ENCODE measurements at regions not wholly inside any gene's neighbourhood (a gene's known extent, or its start where the extent isn't known, plus 50 kb on each side); places are given as distances from the start of the nearest gene placed in this dataset.
A peak's percentile ranks its signal among the peaks of the same experiment; 100 is the strongest.
"Not testable (repeated sequence)": the region's sequence is repeated elsewhere in the genome, so short reads cannot be mapped to it uniquely, and the experiment has no call there.

- WGBS, 10 experiments = no CpG with 5 or more reads among the region's 5 CpGs
- H3K4me3 ChIP-seq; H3K4me1 ChIP-seq (replicated peaks in 1 of 2); in situ Hi-C loops (cut with MboI; ENCODE audit: low pct_unique_long_range_greater_than_20kb in 2 of 9, low sequenced_read_pairs in 9 of 9, unreplicated experiment in 9 of 9); ATAC-seq (replicated peaks in 6 of 8); H3K27ac ChIP-seq: not testable (repeated sequence)
Observed at GRCh38 chr13:86253497-86253896, 454.3 kb upstream of the SLITRK6 start.

DNA sequence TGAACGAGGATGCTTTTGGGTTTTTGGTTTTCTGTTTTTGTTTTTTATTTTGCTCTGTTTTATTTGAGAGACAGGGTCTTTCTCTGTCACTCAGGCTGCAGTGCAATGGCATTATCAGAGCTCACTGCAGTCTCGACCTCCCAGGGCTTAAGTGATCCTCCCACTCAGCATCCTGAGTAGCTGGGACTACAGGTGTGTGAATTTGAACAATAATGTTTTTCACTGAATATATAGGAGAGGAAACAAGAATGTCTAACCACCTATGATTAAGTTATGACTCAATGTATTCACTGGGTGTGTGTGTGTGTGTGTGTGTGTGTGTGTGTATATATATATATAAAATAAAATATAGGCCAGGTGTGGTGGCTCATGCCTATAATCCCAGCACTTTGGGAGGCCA is 456.6 kb upstream of the SLITRK6 start:
- WGBS, 10 experiments = no CpG with 5 or more reads among the region's 2 CpGs
- ATAC-seq (replicated peaks in 6 of 8); H3K27ac ChIP-seq; H3K4me1 ChIP-seq (replicated peaks in 1 of 2); in situ Hi-C loops (cut with MboI; ENCODE audit: low pct_unique_long_range_greater_than_20kb in 2 of 9, low sequenced_read_pairs in 9 of 9, unreplicated experiment in 9 of 9); H3K4me3 ChIP-seq: not testable (repeated sequence)

DNA sequence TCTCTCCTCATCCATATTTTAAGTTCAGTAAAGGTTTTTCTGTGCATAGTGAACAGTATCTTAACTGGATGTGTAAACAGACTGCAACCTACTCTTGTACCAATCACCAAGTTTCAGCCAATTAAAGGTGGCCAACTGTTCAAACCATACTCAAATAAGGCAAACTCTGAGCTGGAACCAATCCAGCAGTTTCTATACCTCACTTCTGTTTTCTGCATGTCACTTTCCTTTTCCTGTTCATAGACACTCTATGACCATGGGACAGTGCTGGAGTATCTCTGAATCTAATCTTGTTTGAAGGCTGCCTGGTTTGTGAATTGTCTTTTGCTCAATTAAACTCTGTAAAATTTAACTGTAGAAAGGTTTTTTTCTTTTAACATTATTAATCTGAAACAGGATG is 470.3 kb upstream of the SLITRK6 start:
- no peak overlapping the region for H3K27ac ChIP-seq
- no peak overlapping the region for H3K4me3 ChIP-seq
- in situ Hi-C loops (cut with MboI; ENCODE audit: low pct_unique_long_range_greater_than_20kb in 2 of 9, low sequenced_read_pairs in 9 of 9, unreplicated experiment in 9 of 9) = no loop called here
- no peaks in the 10 kb centered on the region for H3K4me1 ChIP-seq (replicated peaks in 1 of 2)
- no peak for ATAC-seq (replicated peaks in 6 of 8)

DNA sequence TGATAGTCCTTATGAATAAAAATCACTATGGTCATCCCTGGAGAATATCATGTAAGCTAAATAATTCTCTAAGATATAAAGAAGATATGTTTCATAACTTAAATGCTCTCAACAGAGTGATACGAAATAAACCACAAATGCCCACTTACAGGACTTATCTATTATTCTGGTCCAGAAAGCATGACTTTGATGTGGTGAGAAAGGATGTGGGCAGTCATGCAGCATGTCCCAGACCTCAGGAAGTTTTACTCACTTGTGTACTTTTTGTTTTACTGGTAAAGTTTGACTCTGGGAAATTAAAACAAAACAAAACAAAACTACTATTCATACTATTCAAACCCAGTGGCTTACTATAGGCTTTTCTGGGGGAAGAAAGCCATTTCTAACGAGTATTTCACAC is 483.2 kb upstream of the SLITRK6 start:
- no peak overlapping the region for H3K27ac ChIP-seq
- in situ Hi-C loops (cut with MboI; ENCODE audit: low pct_unique_long_range_greater_than_20kb in 2 of 9, low sequenced_read_pairs in 9 of 9, unreplicated experiment in 9 of 9) = no loop called here
- H3K4me1 ChIP-seq (replicated peaks in 1 of 2) = no peaks in the 10 kb centered on the region
- ATAC-seq (replicated peaks in 6 of 8) = no peak
- no peak overlapping the region for H3K4me3 ChIP-seq
- WGBS, 10 experiments = 0 to 50% (median 22%) methylated on average over 1 to 2 of the region's 2 CpGs

DNA sequence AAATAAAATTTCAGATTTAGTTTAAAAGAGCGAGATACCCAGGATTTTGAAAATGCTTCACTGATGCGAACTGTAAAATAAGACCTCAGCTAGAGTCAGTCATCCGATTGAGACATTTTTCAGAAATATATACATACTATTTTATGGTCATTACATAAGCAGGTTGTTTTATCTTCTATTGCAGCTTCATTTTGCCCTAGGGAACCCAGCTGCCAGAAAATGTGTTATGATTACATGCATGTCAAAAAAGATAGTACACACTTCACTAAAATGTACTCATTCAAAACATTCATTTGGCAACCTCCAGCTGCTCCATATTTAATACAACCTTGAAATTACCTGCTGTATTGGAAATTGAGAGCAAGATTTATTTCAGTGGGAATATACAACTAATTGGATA is 483.8 kb upstream of the SLITRK6 start:
- in situ Hi-C loops (cut with MboI; ENCODE audit: low pct_unique_long_range_greater_than_20kb in 2 of 9, low sequenced_read_pairs in 9 of 9, unreplicated experiment in 9 of 9) = no loop called here
- no peak overlapping the region for H3K4me3 ChIP-seq
- H3K27ac ChIP-seq = no peak overlapping the region
- no peaks in the 10 kb centered on the region for H3K4me1 ChIP-seq (replicated peaks in 1 of 2)
- WGBS, 10 experiments = 23 to 100% (median 88%) methylated on average over 2 to 3 of the region's 3 CpGs
- ATAC-seq (replicated peaks in 6 of 8) = no peak

DNA sequence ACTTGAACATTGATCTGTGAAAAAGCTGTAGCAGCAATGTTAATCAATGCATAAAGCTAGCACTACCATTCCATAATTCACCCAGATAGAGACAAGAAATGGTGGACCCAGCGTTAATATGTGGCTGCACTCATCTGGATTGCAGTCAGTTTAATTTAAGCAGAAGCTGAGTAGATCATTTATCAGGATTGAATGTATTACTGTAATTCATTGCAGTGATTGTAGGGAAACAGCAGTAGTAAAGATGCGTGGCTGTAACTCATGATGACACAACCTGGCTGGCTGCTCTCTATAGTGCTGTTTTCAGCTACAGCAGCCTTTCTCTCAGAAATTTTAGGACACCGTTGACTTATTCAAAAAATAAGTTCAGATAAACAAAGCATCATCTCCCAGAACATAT is 499.5 kb upstream of the SLITRK6 start:
- H3K4me1 ChIP-seq (replicated peaks in 1 of 2) = peaks cover 9 to 54% of the 10 kb centered on the region in 2 donors
- 0 to 71% (median 22%) methylated on average over 1 to 3 of the region's 3 CpGs; no CpG with 5 or more reads in 2 of the 10 experiments for WGBS, 10 experiments
- in situ Hi-C loops (cut with MboI; ENCODE audit: low pct_unique_long_range_greater_than_20kb in 2 of 9, low sequenced_read_pairs in 9 of 9, unreplicated experiment in 9 of 9) = no loop called here
- no peak overlapping the region for H3K27ac ChIP-seq
- peak in 6 of 8 experiments; percentile 89 to 99 (median 98) for ATAC-seq (replicated peaks in 6 of 8)
- no peak overlapping the region for H3K4me3 ChIP-seq

GRCh38 chr13:86299128-86299527 is 499.9 kb upstream of the SLITRK6 start:
- 5 to 100% (median 84%) methylated on average over 1 to 2 of the region's 2 CpGs for WGBS, 10 experiments
- in situ Hi-C loops (cut with MboI; ENCODE audit: low pct_unique_long_range_greater_than_20kb in 2 of 9, low sequenced_read_pairs in 9 of 9, unreplicated experiment in 9 of 9) = no loop called here
- Histone ChIP-seq H3K27ac (no peak overlapping the region), H3K4me1 (replicated peaks in 1 of 2) (peaks cover 9 to 54% of the 10 kb centered on the region in 2 donors), H3K4me3 (no peak overlapping the region)
- peak in 3 of 8 experiments; percentile 6 to 93 (median 29) for ATAC-seq (replicated peaks in 6 of 8)

- Histone ChIP-seq H3K4me1 (replicated peaks in 1 of 2) (peaks cover 0 to 3% of the 10 kb centered on the region in 2 donors), H3K27ac (no peak overlapping the region), H3K4me3 (no peak overlapping the region)
- in situ Hi-C loops (cut with MboI; ENCODE audit: low pct_unique_long_range_greater_than_20kb in 2 of 9, low sequenced_read_pairs in 9 of 9, unreplicated experiment in 9 of 9) = no loop called here
- WGBS, 10 experiments = 0 to 100% (median 69%) methylated on average over 1 of the region's 1 CpG
- ATAC-seq (replicated peaks in 6 of 8) = peak in 4 of 8 experiments; percentile 40 to 73 (median 58)
Observed at GRCh38 chr13:86309881-86310280, 510.7 kb upstream of the SLITRK6 start.

GRCh38 chr13:86313421-86313820 is 514.2 kb upstream of the SLITRK6 start:
- in situ Hi-C loops (cut with MboI; ENCODE audit: low pct_unique_long_range_greater_than_20kb in 2 of 9, low sequenced_read_pairs in 9 of 9, unreplicated experiment in 9 of 9) = no loop called here
- no peak for ATAC-seq (replicated peaks in 6 of 8)
- no peak overlapping the region for H3K27ac ChIP-seq
- peaks cover 0 to 3% of the 10 kb centered on the region in 2 donors for H3K4me1 ChIP-seq (replicated peaks in 1 of 2)
- H3K4me3 ChIP-seq = no peak overlapping the region
- WGBS, 10 experiments = 40 to 100% (median 86%) methylated on average over 1 of the region's 1 CpG; no CpG with 5 or more reads in 4 of the 10 experiments

DNA sequence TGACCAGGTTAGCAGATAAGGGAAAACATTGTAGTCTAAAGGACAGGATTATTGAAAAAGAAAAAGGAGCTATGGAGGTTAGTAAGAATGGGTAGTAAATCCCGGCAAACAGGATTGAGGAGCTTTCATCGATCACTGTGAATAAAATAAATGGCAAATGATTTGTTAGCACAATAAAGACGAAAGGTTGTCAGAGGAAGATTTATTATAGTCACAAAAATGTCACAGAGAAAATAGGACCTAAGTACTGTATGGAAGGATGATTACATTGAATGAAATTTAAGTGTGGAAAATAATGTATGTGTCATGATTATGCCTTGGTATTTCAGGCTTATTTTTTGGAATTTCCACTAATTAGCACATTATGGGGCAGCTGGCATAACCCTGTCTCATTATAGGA is 519.2 kb upstream of the SLITRK6 start:
- H3K4me3 ChIP-seq = no peak overlapping the region
- in situ Hi-C loops (cut with MboI; ENCODE audit: low pct_unique_long_range_greater_than_20kb in 2 of 9, low sequenced_read_pairs in 9 of 9, unreplicated experiment in 9 of 9) = no loop called here
- ATAC-seq (replicated peaks in 6 of 8) = peak in 4 of 8 experiments; percentile 35 to 68 (median 43)
- no peak overlapping the region for H3K27ac ChIP-seq
- H3K4me1 ChIP-seq (replicated peaks in 1 of 2) = no peaks in the 10 kb centered on the region
- WGBS, 10 experiments = 11 to 86% (median 60%) methylated on average over 2 to 3 of the region's 3 CpGs

- Histone ChIP-seq H3K4me3 (no peak overlapping the region), H3K27ac (no peak overlapping the region), H3K4me1 (replicated peaks in 1 of 2) (no peaks in the 10 kb centered on the region)
- no peak for ATAC-seq (replicated peaks in 6 of 8)
- 0 to 100% (median 74%) methylated on average over 1 to 3 of the region's 3 CpGs for WGBS, 10 experiments
- in situ Hi-C loops (cut with MboI; ENCODE audit: low pct_unique_long_range_greater_than_20kb in 2 of 9, low sequenced_read_pairs in 9 of 9, unreplicated experiment in 9 of 9) = no loop called here
Observed at GRCh38 chr13:86324191-86324590, 525.0 kb upstream of the SLITRK6 start.

GRCh38 chr13:86355301-86355700 is 556.1 kb upstream of the SLITRK6 start:
- no peak for ATAC-seq (replicated peaks in 6 of 8)
- 20 to 100% (median 95%) methylated on average over 1 to 2 of the region's 2 CpGs; no CpG with 5 or more reads in 3 of the 10 experiments for WGBS, 10 experiments
- in situ Hi-C loops (cut with MboI; ENCODE audit: low pct_unique_long_range_greater_than_20kb in 2 of 9, low sequenced_read_pairs in 9 of 9, unreplicated experiment in 9 of 9) = no loop called here

DNA sequence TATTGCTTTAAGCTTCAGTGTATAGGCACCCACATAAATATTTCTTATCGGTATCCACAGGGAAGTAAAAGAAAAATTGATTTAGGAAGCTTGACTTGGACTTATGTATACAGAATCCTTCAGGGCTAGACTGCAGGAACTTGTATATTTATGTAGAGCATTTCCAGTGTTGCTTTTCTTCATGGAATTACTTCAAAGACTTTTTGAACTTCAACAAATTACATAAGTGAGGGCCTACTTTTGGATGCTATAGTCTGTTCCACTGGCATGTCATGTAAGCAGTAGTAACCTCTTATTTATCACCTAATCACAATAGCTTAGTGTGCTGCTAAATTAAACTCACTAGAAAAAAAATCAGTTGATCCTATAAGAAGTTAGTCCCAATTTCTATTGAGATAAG is 557.9 kb upstream of the SLITRK6 start:
- in situ Hi-C loops (cut with MboI; ENCODE audit: low pct_unique_long_range_greater_than_20kb in 2 of 9, low sequenced_read_pairs in 9 of 9, unreplicated experiment in 9 of 9) = no loop called here
- 0 to 100% (median 33%) methylated on average over 1 of the region's 1 CpG; no CpG with 5 or more reads in 3 of the 10 experiments for WGBS, 10 experiments
- no peak for ATAC-seq (replicated peaks in 6 of 8)
- H3K4me1 ChIP-seq (replicated peaks in 1 of 2) = no peaks in the 10 kb centered on the region
- no peak overlapping the region for H3K27ac ChIP-seq
- H3K4me3 ChIP-seq = no peak overlapping the region

More at GRCh38 chr13:86355301-86355700, 556.1 kb upstream of the SLITRK6 start:
- no peaks in the 10 kb centered on the region for H3K4me1 ChIP-seq (replicated peaks in 1 of 2)
- no peak overlapping the region for H3K27ac ChIP-seq
- no peak overlapping the region for H3K4me3 ChIP-seq

DNA sequence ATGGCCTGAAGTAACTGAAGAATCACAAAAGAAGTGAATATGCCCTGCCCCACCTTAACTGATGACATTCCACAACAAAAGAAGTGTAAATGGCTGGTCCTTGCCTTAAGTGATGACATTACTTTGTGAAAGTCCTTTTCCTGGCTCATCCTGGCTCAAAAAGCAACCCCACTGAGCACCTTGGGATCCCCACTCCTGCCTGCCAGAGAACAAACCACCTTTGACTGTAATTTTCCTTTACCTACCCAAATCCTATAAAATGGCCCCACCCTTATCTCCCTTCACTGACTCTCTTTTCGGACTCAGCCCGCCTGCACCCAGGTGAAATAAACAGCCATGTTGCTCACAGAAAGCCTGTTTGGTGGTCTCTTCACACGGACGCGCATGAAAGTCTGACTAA is 564.5 kb upstream of the SLITRK6 start:
- ATAC-seq (replicated peaks in 6 of 8); in situ Hi-C loops (cut with MboI; ENCODE audit: low pct_unique_long_range_greater_than_20kb in 2 of 9, low sequenced_read_pairs in 9 of 9, unreplicated experiment in 9 of 9); H3K27ac ChIP-seq; H3K4me1 ChIP-seq (replicated peaks in 1 of 2); H3K4me3 ChIP-seq: not testable (repeated sequence)
- WGBS, 10 experiments = no CpG with 5 or more reads among the region's 5 CpGs
